Mesodermal cell (in vitro differentiated cells): ENCODE measurements at regions not wholly inside any gene's neighbourhood (a gene's known extent, or its start where the extent isn't known, plus 50 kb on each side); places are given as distances from the start of the nearest gene placed in this dataset.

Experiments used
- H3K27ac ChIP-seq: 2 replicates; pipeline ENCODE4 v1.7.0; 2013; ENCODE audit warnings: mild to moderate bottlenecking, low read depth, low read length, moderate library complexity; ENCODE audit not compliant: severe bottlenecking
- H3K36me3 ChIP-seq: 2 replicates; pipeline ENCODE4 v1.7.1; 2013; ENCODE audit warnings: mild to moderate bottlenecking, low read length, moderate library complexity; ENCODE audit not compliant: control insufficient read depth, insufficient read depth
- H3K4me1 ChIP-seq: one replicate; pipeline ENCODE4 v1.7.1; 2013; ENCODE audit warnings: mild to moderate bottlenecking, low read length; ENCODE audit not compliant: insufficient read depth, control insufficient read depth, poor library complexity, severe bottlenecking
- H3K4me3 ChIP-seq: 2 replicates; pipeline ENCODE4 v1.7.0; 2013; ENCODE audit warnings: low read length, control low read depth, mild to moderate bottlenecking; ENCODE audit not compliant: insufficient read depth, poor library complexity, severe bottlenecking; ENCODE audit errors: extremely low read depth
- H3K9me3 ChIP-seq: 2 replicates; pipeline ENCODE4 v1.7.1; 2013; ENCODE audit warnings: mild to moderate bottlenecking, low read length, moderate library complexity; ENCODE audit not compliant: control insufficient read depth
- WGBS, 2 experiments: methylation state at CpG; one replicate each; pipeline ENCODE4 v1.1.5; 2013; ENCODE audit warnings: missing lambda C conversion rate in 2 of 2; ENCODE audit not compliant: insufficient coverage in 2 of 2; 5-methylcytosine and 5-hydroxymethylcytosine counted together

DNA sequence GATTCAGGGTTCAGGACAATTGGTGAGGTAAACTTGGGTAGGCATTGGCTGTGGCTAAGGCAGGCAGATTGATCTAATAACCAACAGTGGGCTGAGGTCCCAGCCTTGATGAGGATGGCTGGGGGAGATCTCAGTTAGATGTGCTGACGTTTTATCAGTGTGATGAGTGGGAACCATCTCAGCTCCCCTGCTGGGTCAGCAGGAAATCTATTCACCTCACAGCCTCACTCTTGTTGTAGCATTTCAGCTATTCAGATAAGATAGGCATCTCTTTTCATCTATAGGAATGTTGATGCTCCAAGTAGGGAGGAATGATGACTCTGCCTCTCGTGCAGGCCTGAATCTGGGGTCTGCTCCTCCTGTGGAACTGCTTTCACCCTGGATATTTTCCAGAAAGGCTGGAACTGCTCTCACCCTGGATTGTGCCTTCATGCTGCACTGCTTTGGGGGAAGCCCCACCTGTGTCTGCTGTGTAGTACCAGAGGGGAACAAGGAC lies 973.7 kb downstream of the NSUN3 start:
- H3K4me1 ChIP-seq: peaks cover 15% of the 10 kb centered on the region
- no peaks in the 10 kb centered on the region for H3K36me3 ChIP-seq
- H3K27ac ChIP-seq: peak overlapping the region; percentile 84
- 14% methylated on average over 1 of the region's 2 CpGs; no CpG with 5 or more reads in 1 of the 2 experiments for whole genome bisulfite sequencing, 2 experiments
- H3K4me3 ChIP-seq: no peak overlapping the region
- no peaks in the 10 kb centered on the region for H3K9me3 ChIP-seq

DNA sequence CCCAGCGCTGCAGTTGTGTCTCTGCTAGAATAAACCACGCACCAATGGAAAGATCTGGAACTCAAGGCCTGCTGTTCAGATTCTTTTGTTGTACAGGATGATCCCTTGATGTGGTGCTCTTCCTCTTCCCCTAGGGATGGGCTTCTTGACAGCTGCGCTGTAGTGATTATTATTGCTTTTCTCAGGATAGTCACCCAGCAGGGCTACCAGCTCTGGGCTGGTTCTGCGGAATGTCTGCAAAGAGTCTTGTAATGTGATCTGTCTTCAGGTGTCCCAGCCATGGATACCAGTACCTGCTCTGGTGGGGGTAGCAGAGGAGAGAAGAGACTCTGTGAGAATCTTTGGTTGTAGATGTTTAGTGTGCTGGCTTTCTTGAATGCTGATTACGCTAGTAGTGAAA lies 974.2 kb downstream of the NSUN3 start:
- Histone ChIP-seq H3K9me3 (no peaks in the 10 kb centered on the region), H3K4me1 (peaks cover 15% of the 10 kb centered on the region), H3K36me3 (no peaks in the 10 kb centered on the region), H3K27ac (peak overlapping the region; percentile 84), H3K4me3 (no peak overlapping the region)
- WGBS, 2 experiments: 86 to 96% methylated on average over 4 to 5 of the region's 5 CpGs

DNA sequence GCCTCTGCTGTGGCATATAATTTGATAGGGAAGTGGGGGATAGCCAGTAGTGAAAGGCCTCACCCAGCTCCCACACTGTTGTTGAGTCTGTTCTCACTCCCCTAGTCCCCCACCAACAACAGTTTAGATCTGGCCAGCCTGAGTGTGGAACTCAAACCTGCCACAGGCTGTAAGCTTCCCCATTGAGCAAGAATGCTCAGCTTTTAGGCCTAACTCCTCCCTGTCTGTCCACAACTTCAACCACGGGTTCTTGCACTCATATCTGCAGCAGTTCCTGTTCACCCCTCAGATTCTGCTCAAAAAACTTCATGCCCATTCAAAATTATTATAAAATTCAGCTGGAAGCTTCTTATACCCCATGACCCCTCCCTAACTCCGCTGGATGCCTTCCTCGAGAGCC lies 975.1 kb downstream of the NSUN3 start:
- no peak overlapping the region for H3K4me3 ChIP-seq
- WGBS, 2 experiments: 70 to 93% methylated on average over 1 of the region's 3 CpGs
- H3K27ac ChIP-seq: no peak overlapping the region
- no peaks in the 10 kb centered on the region for H3K36me3 ChIP-seq
- H3K9me3 ChIP-seq: no peaks in the 10 kb centered on the region
- H3K4me1 ChIP-seq: peaks cover 15% of the 10 kb centered on the region

DNA sequence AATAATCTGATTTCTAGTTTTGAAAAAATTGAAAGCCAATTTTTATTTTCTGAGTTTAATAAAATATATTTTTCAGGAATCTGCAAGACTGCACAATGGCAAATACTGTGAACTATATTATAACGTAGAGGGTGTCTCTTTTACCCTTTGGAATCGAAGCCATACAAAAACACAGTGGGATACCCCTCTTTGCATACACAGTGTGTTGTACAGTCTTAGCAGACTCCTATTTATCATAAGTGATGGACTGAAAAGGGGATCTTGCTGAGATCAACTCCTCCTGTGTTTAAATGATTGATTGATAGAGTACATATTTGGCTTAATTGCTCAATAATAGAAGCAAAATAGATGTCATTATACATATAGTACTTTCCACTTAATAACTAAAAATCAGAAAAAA lies 981.2 kb downstream of the NSUN3 start:
- no peaks in the 10 kb centered on the region for H3K9me3 ChIP-seq
- H3K36me3 ChIP-seq: no peaks in the 10 kb centered on the region
- no peak overlapping the region for H3K27ac ChIP-seq
- H3K4me1 ChIP-seq: no peaks in the 10 kb centered on the region
- no peak overlapping the region for H3K4me3 ChIP-seq
- 90% methylated on average over 2 of the region's 2 CpGs; no CpG with 5 or more reads in 1 of the 2 experiments for WGBS, 2 experiments

DNA sequence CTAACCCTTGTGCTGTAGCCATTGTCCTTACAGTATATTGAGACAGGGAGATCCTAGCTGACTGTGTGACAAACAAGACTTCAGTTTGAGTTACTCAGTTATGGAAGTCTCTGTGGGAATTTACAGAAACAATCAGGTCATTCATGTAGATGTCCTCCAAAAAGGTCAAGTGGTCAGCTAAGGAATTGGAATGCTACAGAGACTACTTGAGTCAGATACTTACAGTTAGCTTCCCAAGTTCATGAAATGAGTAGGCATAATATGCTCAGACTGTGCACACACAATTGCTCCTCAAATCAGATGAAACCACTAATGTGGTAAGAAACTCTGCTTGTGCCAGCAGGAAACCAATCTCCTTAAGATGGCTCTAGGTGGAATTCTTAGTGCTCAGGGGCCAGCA lies 985.7 kb downstream of the NSUN3 start:
- Histone ChIP-seq H3K27ac (no peak overlapping the region), H3K9me3 (no peaks in the 10 kb centered on the region), H3K4me3 (no peak overlapping the region), H3K4me1 (no peaks in the 10 kb centered on the region), H3K36me3 (no peaks in the 10 kb centered on the region)

DNA sequence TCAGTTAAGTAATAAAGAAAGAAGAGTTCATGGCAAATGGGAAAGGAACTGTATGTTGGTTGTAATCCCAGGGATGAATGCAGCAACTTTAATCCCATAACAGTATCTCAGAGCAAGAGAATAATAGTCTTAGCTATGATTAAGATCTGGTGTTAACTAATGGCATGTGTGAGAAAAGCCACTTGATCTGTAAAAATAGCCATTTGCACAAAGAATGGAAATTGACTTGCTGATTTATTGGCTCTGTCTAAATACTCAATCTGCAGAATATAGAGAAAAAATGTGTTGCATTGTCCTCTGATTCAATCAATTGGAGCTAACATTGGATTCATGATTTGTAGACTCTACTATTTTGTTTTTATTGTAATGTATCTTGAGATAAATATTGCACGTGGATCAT lies 987.0 kb downstream of the NSUN3 start:
- H3K27ac ChIP-seq: no peak overlapping the region
- 80% methylated on average over 1 of the region's 1 CpG; no CpG with 5 or more reads in 1 of the 2 experiments for WGBS, 2 experiments
- H3K4me1 ChIP-seq: no peaks in the 10 kb centered on the region
- no peak overlapping the region for H3K4me3 ChIP-seq
- no peaks in the 10 kb centered on the region for H3K36me3 ChIP-seq
- H3K9me3 ChIP-seq: no peaks in the 10 kb centered on the region

DNA sequence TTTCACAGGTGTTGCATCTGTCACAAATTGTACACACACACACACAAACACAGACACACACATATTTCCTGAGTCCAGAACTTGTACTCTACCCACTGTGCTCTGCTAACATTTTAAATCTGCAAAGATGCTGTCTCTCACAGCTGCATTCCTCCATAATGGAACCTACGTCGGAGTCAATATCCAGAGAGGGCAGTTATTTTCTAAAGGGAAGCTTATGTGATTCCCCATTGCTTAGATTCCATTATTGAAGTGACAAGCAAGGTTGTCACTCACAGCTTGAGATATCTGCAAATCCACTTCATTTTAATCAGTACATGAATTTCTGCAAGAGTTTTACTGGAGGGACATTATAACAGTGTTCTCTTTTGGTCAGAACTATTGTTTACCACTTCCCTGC lies 992.4 kb downstream of the NSUN3 start:
- WGBS, 2 experiments: 95% methylated on average over 2 of the region's 2 CpGs; no CpG with 5 or more reads in 1 of the 2 experiments
- no peaks in the 10 kb centered on the region for H3K4me1 ChIP-seq
- no peaks in the 10 kb centered on the region for H3K9me3 ChIP-seq
- H3K36me3 ChIP-seq: no peaks in the 10 kb centered on the region
- H3K4me3 ChIP-seq: no peak overlapping the region
- H3K27ac ChIP-seq: no peak overlapping the region

DNA sequence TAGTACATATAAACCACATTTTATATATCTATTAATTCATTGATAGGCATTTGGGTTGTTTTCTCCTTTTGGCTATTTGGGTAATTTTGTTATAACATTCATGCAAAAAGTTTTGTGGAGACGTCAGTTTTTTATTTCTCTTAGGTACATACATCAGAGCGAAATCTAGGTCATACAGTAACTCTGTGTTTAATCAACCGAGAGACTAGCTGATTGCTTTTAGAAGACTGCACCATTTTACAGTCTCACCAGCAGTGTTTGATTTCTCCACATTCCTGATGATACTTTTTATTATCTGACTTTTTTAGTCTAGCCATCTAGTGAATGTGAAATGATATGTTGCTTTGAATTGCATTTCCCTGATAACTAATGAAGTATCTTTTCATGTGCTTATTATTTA lies 1019.3 kb downstream of the NSUN3 start:
- Histone ChIP-seq H3K27ac (no peak overlapping the region), H3K4me1 (no peaks in the 10 kb centered on the region), H3K9me3 (no peaks in the 10 kb centered on the region), H3K4me3 (no peak overlapping the region), H3K36me3 (no peaks in the 10 kb centered on the region)
- no CpG with 5 or more reads among the region's 3 CpGs for WGBS, 2 experiments

DNA sequence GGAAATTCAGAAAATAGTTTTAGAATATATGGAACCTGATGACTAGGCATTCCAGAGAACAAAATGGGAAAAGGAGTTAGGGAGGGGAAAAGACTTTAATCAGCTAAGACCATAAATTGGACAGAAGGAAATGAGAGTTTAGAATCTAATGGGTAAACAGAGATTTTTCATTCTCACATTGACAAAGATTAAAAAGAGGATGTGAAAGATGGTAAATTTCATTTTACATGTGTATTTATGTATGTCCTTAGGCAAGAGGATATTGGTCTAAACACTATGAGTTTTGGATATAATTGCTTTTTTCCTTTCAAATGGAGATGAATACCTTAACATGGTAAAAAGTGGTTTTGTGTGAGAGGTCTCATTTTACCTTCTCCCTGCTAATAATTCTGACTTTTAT lies 1021.9 kb downstream of the NSUN3 start:
- no peaks in the 10 kb centered on the region for H3K36me3 ChIP-seq
- no peak overlapping the region for H3K27ac ChIP-seq
- H3K4me1 ChIP-seq: no peaks in the 10 kb centered on the region
- H3K9me3 ChIP-seq: no peaks in the 10 kb centered on the region
- H3K4me3 ChIP-seq: no peak overlapping the region

DNA sequence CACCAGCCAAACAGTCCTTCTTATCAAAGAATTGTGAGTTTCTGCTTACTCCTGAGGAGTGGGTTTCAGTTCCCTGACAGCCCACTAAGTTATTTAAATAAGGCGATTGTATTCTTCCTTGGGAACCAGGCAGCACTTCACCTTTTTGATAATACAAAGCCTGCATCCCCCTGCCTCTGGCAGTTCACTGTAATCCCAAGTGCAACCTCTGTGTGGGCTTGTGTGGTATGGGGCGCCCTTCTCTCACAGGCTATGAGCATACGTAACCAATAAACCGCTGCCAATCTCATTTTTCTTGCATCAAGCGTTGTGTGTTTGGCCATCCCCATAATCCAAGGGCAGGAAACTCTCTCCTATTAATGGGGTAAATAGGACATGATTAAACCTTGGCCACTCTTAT lies 1025.6 kb downstream of the NSUN3 start:
- WGBS, 2 experiments: 100% methylated on average over 2 of the region's 5 CpGs; no CpG with 5 or more reads in 1 of the 2 experiments
- Histone ChIP-seq H3K4me3 (no peak overlapping the region), H3K27ac (no peak overlapping the region), H3K9me3 (no peaks in the 10 kb centered on the region), H3K36me3 (no peaks in the 10 kb centered on the region), H3K4me1 (no peaks in the 10 kb centered on the region)

DNA sequence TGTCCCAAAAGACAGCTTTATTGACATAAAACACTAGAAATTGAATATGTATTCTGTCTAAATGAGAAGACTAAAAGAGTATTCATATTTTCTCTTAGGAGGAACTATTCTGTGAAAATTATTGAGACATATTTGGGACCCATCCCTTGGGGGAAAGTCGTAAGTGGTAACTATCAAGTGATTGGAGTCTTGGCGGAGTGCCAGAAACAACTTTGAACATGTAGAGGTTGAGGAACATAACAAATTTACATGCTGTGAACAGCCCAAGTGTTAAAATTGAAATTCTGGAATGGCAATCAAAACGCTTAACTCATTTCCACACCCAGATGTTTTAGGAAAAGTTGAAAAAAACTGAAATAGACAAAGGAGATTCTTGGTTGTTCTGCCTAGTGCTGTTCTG lies 1034.6 kb downstream of the NSUN3 start:
- no peaks in the 10 kb centered on the region for H3K36me3 ChIP-seq
- H3K4me1 ChIP-seq: no peaks in the 10 kb centered on the region
- H3K4me3 ChIP-seq: no peak overlapping the region
- H3K27ac ChIP-seq: no peak overlapping the region
- WGBS, 2 experiments: 86 to 93% methylated on average over 1 to 2 of the region's 3 CpGs
- H3K9me3 ChIP-seq: no peaks in the 10 kb centered on the region
